NCI-H128 (cell line): ENCODE measurements at regions not wholly inside any gene's neighbourhood (a gene's known extent, or its start where the extent isn't known, plus 50 kb on each side); places are given as distances from the start of the nearest gene placed in this dataset.
"Not testable (repeated sequence)": the region's sequence is repeated elsewhere in the genome, so short reads cannot be mapped to it uniquely, and the experiment has no call there.

ENCODE experiments used
- DNase-seq: peaks from one replicate; lab custom pipeline; 2025; ENCODE audit not compliant: unreplicated experiment; lab: John Stamatoyannopoulos, UW

DNA sequence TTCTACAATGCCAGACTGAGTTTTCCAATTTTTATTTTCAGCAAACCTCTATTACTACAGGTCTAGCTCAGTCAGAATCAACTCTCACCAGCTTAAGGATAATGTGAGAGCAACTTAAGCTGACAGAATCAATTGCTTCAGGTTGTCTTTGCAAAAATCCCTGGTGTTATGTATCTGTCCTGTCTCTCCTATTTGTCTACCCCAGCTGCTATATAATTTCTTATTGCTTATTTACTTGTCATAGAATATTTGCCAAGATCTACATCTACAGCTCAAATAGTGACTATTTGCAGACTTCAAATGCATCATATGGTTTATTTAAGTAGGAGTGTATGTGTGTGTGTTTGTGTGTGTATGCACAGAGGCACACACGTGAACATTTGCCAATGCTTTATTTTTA is 54.1 kb downstream of the FOXG1 start:
- no peak for DNase-seq

DNA sequence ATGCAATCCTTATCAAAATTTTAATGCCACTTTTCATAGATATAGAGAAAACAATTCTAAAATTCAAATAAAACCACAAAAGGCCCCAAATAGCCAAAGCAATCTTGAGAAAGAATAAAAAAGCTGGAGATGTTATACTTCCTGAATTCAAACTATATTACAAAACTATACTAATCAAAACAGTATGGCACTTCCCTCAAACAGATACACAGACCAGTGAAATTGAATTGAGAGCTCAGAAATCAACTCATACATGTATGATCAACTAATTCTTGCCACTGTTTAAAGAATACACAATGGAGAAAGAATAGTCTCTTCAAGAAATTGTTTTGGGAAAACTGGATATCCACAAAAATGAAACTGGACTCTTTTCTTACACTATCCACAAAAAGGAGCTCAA is 55.4 kb downstream of the FOXG1 start:
- no peak for DNase-seq

DNA sequence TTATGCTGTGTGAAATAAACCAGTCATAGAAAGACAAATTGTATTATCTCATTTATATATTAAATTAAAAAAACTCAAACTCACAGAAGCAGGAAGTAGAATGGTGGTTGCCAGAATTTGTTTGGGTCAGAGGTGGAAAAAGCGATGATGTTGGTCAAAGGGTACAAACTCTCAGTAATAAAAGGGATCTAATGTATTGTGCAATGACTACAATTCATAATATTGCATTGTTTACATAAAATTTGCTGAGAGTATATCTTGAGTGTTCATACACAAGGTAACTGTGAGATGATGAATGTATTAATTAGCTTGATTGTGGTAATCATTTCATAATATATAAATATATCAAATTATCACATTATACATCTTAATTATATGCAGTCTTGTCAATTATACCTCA is 56.7 kb downstream of the FOXG1 start:
- no peak for DNase-seq

DNA sequence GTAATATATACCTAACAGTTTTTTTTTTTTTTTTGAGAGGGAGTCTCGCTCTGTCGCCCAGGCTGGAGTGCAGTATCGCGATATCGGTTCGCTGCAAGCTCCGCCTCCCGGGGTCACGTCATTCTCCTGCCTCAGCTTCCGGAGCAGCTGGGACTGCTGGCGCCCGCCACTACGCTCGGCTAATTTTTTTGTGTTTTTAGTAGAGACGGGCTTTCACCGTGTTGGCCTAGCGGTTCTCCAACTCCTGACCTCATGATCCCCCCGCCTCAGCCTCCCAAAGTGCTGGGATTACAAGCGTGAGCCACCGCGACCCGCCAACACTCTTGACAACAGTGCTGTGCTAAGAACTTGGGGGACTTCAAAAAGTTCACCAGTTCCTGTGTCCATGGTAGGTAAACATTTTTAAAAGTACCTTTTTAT is 63.5 kb downstream of the FOXG1 start:
- DNase-seq, result no peak

DNA sequence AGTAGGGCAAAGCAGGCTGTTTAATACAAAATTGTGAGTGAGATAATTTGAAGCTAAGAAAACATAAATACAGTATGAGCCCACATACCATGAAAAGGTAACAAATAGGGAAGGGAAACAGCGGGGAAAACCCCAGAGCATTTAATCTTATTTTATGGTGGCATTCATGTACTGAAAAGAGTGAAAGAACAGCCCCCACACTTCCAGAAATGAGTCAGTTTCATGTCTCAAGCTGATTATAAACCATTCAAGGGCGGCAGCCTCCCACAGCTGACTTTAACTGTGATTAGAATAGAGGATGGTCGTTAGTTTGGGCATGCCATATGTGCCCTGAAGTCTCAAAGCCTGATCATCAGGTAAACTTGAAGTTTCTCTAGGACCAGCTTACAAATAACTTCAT is 64.5 kb downstream of the FOXG1 start:
- no peak for DNase-seq

DNA sequence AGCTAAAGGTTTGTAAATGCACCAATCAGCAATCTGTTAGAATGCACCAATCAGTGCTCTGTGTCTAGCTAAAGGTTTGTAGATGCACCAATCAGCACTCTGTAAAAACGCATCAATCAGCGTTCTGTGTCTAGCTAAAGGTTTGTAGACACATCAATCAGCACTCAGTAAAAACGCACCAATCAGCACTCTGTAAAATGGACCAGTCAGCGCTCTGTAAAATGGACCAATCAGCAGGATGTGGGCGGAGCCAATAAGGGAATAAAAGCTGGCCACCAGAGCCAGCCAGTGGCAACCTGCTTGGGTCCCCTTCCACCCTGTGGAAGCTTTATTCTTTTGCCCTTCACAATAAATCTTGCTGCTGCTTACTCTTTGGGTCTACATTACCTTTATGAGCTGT is 76.0 kb downstream of the FOXG1 start:
- DNase-seq, result not testable (repeated sequence)

DNA sequence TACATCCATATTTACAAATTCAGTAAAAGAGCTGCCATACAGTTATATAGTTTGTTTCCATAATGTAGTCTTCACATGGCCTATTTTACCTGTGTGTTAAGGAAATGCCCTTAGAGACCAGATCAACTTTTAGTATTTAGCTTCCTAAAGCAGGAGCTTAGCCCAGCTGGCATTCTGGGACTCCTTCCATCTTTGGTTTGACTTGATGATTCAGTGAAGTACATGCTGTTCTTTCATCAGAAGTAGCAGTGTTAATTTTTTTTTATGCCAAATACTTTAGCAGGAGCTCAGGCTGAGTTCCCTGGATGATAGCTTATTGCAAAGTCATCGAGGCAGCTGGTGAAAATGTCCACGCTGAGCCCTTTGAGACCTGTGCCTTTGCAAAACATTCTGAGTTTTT is 101.0 kb downstream of the FOXG1 start:
- no peak for DNase-seq

DNA sequence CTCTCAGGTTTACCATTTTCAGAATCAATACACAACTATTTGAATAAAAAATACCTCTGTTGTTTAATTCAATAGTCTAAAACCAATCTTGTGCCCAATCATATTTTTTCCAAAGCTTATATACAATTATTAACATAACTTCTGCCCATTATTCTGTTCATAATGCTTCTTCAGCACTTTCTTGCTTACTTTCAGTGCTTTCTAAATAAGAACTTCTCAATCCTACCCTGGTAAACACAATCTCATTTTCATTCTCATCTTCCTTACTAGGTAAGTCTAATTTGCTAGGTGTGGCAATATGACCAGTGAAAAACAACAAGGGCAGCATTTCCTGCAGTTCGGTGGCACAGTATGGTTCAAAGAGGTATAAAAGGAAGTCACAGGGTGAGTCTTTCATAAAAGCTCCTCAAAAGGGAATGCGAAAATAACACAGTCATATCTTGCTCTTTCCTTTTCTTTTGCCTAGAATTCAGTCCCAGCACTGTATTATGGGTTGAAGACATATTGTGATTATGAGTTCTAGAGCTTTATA is 103.5 kb downstream of the FOXG1 start:
- no peak for DNase-seq

DNA sequence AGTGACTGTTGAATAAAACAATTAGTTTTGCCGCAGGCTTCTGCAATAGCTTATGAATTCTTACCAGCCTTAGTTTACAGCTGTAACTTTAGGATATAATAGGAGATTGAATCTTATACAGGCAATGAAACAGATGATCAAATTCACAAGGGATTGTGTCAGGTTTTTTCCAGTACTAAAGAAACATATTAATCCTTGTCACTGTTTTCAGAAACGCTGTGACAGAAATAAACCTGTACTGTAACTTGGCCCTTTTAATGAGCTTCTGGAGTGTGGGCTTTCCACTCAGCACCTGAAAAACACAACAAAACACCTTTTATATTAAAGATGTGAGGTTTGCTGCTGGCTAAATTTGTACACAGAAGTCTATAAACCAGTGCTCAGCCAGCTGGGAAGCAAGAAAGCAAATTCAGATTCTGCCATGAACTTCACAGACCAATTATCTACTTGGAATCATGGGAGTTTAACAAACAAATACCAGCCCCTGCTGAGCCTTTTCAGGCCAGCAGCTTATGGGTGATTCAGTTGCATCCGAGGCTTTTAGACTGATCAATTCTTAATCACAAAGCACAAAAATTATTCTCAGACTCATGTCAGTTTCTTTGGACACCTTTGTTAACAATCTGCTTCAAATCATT is 109.5 kb downstream of the FOXG1 start:
- DNase-seq, result peak; percentile 82

DNA sequence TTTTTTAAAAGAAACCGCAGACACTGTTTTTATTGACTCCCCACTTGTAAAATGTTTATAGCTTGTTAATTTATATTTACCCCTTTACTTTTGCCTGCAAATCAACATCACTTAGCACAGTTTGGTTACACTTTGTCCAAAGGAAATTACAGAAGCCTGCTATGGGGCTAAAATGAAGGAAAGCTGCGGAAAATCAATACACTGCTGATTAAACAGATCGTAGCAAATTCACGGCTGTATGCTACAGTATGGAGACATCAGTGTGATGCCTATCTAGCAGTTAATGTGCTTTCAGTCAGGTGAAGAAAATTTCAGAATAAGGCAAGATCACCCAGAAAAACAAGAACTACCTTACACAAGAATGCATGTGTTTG is 110.0 kb downstream of the FOXG1 start:
- peak; percentile 61 for DNase-seq

DNA sequence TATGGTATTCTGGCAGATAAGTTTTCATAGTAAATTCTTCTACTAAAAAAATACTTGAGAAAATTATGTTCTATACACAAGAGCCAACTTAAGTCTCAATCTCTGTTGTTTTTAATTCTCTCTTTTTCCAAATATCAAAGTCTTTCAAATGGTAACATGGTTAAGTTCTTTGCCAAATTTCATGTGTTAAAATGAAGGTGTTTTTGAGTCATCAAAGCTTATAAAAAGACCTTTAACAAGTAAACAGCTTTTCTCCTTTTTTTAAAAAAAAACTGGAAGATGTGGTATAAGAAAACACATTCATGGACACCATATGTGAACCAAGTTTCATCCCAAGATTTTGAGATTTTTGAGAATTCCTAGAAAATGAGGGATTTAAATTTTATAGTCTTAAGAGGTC is 111.3 kb downstream of the FOXG1 start:
- no peak for DNase-seq

DNA sequence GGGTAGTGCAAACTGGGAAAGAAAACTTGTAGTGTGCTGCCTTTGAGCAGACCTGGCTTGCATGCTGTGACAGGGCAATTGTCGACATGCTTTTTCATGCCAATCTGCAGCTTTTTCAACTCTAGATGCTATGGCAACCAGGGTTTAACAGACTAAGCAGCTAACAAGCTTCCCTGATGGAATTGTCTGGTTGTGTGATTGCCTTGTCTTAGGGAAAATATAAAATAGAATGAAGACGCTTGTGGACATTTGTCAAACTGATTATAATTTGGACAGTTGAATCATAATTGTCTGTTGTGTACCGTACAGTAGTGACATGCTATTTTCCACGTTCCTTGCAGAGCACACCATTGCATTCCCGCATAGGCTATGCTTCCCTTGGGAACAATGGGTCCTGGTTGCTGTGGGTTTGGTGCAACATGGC is 113.0 kb downstream of the FOXG1 start:
- no peak for DNase-seq

DNA sequence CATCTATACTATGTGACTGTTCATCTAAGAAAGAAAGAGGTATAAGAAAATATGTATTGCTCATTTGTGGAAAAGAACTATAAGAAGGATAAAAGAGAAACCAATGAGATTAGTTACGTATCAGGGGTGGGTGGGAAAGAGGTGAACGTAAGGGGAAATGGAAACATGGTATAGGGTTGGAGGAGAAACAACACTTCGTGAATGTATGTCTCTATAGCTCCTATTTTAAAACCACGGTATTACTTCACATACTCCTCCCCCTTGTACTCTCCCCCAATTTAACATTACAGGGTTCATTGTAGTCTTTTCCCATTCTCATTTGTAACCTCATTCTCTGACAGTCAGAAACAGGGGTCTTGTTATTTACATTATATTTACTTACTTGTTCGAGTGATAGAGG is 120.4 kb downstream of the FOXG1 start:
- no peak for DNase-seq

DNA sequence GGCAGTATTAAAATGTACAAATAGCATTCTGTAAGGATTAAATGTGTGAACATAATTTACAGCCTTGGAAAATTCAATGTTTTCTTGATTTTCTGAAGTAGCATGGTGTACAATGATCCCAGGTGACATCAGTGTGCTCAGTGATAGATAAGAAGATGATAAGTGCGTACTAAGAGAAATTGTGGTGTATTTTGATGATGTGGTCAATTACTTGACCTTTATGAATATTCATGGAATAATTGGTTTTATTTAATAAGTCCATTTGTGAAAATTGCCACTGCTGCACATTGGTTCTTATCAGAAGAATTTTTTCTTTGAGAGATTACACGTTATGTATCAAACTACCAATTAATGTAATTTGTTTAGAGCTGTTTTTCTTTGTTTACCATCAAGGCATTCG is 128.8 kb downstream of the FOXG1 start:
- DNase-seq, result no peak

DNA sequence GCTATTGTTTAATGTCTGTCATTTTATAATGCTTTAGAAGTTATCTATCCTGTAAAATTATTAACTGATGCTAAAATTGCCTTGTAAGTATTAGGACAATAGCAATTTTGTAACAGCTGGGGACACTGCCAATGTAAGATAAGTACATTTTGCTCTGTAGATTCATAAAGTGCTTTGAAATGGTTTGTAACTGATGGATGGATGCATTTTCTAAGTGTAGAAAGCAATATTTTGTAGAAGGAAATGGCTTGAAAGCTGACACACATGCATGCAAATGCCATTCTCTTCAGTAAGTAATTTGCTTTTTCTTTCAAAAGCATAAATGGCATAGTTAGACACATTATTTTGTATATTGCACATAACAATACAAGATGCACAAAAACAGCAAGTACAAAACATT is 129.8 kb downstream of the FOXG1 start:
- DNase-seq, result no peak

DNA sequence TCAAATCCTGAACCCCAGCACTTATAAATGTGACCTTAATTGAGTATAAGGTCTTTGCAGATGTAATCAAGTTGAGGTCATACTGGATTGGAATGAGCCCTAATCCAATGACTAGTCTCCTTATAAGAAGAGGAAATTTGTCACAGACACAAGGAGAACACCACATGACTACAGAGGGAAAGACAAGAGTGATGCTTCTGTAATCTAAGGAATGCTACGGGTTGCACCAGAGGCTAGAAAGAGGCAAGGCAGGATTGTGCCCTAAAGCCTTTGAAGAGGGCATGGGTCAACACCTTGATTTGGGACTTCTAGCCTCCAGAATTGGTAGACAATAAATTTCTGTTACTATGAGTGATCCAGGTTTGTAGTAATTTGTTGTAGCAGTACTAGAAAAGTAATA is 135.0 kb downstream of the FOXG1 start:
- DNase-seq, result no peak

DNA sequence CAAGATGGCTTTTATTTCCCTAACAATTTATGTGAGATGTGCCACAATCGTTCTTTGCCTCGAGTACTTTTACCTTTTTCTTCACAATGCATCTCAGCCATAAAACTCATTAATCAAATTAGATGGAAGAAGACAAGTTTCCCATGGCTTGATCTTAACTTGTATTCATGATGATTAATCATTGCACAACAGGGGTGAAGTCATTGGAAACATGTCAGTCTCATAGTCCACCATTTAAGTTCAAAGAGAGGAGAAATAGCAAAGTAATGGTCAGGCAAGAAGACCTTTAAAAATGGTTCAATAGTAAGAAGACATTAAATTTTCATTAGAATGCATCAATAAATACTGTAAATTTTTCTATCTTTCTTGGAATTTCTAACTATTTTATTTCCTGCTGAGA is 136.3 kb downstream of the FOXG1 start:
- DNase-seq, result no peak

DNA sequence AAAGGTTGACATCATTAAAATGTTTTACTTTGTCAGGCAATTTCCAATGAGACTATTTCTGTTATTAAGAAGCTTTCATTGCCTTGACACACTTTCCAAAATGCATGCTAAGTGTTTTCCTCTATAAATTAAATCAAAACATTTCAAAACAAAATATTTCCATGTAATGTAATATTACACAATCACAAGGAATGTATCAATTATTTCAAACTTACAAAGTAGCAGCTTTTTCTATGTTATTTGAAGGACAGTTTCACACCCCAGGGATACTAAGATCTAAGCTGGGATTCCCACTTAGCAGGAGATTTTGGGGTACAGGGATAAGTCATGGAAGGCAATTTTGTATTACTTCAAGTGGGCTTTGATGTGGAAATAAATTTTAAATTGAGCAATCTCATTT is 144.9 kb downstream of the FOXG1 start:
- no peak for DNase-seq

DNA sequence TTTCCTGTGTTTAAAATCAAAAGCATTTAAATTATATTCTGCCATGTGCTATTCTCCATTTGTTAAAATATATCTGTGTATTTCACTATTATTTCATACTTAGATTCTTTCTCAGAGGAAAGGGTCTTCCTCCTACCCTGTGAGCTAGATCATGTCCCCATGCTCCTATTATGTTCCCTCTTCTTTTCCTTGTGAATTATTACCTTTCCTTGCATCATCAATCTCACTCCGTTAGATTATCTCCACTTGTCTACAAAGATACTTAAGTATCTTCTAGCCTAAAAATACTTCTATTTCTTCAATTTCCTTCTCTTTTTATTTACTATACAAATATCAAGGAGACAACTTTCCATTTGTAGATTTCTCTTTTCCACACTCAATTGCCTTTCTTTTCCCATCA is 146.5 kb downstream of the FOXG1 start:
- DNase-seq, result no peak

DNA sequence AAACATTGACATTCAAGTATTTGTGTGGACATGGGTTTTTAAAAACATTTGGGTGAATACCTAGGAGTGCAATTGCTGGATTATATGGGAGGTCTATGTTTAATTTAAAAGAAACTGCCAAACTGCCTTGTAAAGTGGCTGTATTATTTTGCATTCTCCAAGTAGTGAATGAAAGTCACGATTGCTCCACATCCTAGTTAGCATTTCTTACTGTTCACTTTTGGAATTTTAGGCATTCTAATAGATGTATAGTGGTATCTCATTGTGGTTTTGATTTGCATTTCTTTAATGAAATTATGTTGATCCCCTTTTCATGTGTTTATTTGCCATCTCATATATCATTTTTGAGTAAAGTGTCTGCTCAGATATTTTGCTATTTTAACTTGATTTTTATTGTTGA is 159.5 kb downstream of the FOXG1 start:
- no peak for DNase-seq

DNA sequence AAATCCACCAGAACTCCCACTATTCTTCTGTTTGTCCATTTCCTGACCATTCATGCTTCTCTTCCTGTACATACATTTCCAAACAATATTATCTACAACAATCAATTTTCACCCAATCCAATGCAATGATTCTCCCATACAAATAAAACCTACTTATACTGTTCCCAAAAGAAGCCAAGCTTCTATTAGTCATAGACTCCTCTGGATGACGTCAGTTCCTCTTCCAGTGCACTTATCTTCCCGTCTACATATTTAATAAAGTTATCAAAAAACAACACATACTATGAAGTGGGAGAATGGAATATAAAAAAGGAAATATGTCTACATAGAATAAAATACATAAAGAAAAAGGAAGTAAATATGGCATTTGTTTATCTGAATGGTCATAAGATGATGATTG is 165.4 kb downstream of the FOXG1 start:
- DNase-seq, result no peak

DNA sequence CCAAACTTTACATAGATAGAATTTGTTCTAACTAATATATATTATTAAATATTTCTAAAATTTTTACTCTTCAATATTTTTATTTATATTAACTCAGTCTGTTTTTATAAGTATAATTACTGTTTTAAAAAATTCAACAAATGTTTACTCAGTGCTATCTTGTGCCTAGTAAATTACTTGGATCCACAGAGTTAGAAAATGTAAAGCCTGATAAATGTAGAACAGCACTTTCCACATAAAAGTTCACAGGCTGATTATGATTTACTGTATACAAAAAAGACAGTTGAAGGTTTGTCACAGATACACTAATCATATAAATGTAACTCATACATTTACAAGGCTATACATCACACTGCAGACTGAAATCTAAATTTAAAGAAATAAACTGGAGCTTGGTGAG is 170.0 kb downstream of the FOXG1 start:
- DNase-seq, result no peak

DNA sequence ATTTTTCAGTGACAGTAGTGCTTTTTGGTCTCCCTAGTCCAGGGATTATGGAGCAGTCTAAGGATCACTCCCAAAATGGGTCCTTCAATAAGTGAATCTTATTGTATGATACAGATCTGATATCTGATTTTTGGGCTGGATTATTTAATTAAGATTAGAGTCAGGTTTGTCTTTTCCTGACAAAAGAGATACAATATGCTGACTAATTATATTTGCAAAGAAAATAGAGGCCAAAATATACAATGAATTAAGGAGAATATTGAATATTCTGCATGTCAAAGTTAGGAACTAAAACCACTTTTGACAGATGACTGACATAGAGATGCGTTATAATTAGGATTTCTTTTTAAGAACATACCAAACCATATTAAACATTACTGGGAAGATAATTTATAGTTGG is 175.2 kb downstream of the FOXG1 start:
- DNase-seq, result no peak

DNA sequence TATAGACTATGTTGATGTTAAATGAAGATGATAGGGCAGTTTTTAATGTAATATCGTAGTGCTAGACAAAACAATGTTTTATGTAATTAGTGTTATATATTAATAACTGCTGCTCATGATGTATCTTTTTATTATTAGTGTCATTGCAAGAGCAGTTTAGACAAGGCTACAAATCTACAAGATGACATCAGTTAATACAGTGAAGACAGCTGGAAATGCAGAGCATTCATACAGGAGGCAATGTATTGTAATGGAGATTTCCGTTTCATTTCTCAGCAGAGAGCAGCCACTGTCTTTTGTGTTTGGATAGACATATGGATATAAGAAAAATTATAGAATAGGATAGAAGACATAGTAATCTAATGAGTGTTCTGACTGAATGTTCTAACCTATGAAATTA is 178.0 kb downstream of the FOXG1 start:
- no peak for DNase-seq
